Urinary bladder (tissue), 3 donors: ENCODE measurements at regions not wholly inside any gene's neighbourhood (a gene's known extent, or its start where the extent isn't known, plus 50 kb on each side); places are given as distances from the start of the nearest gene placed in this dataset.
"Not testable (repeated sequence)": the region's sequence is repeated elsewhere in the genome, so short reads cannot be mapped to it uniquely, and the experiment has no call there.

ENCODE experiments used
- DNase-seq: peaks from one replicate; pipeline ENCODE4 v3.0.0-alpha.2; 2015; ENCODE audit errors: extremely low spot score
- H3K27ac ChIP-seq: one replicate; pipeline ENCODE4 v1.5.1; 2013; ENCODE audit warnings: low read depth, mild to moderate bottlenecking, moderate library complexity
- H3K36me3 ChIP-seq: one replicate; pipeline ENCODE4 v1.6.1; 2013; ENCODE audit warnings: mild to moderate bottlenecking, moderate library complexity; ENCODE audit not compliant: insufficient read depth
- H3K4me1 ChIP-seq: one replicate; pipeline ENCODE4 v1.6.1; 2013; ENCODE audit warnings: mild to moderate bottlenecking, moderate library complexity; ENCODE audit not compliant: insufficient read depth
- H3K4me3 ChIP-seq: one replicate; pipeline ENCODE4 v1.5.1; 2013; ENCODE audit warnings: low read depth, low read length
- WGBS: extraction: QIAGEN DNeasy Blood & Tissue Kit; methylation state at CpG from one replicate; pipeline ENCODE4 v1.1.7; 2013; 5-methylcytosine and 5-hydroxymethylcytosine counted together
- donor health status: healthy with polysubstance abuse.
- donor health status: healthy.

DNA sequence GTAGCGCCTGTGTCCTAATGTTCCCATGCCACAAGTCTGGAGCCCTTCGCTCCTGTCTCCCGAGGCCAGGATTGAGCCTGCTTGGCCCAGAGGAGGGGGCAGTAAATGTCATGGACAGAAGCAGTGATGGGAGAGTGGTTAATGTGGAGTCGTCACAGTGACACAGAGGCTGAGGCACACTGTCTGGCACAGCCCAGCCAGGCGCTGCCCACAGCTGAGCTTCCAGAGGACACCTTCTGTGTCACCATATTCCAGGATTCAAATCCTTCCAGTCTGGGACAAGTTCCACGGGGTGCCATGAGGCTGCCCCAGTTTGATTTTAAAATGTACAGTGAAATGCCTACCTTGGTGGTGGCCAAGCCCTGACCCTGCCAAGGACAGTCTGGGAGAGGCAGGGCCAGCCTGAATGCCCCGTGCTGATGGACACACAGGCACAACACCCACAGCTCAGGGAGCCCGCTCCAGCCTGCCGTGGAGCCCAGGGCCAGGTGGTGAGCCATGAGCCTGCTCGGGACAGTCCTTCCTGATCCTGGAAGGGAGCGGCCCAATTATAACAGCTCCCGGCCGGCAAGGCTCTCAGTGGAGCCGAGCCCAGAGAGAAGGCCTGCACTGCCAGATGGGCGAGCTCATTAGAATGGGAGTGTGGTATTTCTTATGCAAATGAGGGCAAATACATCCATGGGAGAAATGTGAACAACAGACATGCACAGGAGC, 99.1 kb upstream of the RUFY1 start:
- Histone ChIP-seq H3K36me3 (no peaks in the 10 kb centered on the region), H3K27ac (no peak overlapping the region), H3K4me3 (no peak overlapping the region), H3K4me1 (no peaks in the 10 kb centered on the region)
- 81% methylated on average over 15 of the region's 15 CpGs for WGBS
- DNase-seq: no peak

DNA sequence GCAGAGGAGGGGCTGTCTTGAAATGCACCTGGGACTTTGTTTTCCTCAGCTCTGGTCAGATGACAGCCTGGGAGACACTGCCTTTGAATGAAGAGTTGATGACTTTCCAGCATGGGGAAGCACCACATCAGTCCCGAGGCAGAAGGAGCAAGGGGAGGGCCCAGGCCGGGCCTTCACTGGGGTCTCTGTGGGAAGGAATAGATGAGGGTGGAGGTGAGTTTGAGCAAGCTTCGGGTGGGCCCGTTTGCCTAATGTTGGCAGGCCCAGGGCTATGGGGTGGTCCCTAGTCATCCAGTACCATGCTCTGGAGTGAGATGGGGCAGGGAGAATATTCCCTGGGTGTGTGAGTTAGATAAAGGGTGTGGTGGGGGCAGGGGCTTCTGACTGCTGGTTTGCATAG, 100.4 kb upstream of the RUFY1 start:
- WGBS: 88% methylated on average over 4 of the region's 4 CpGs
- H3K4me1 ChIP-seq, H3K27ac ChIP-seq, DNase-seq, H3K36me3 ChIP-seq, H3K4me3 ChIP-seq: not testable (repeated sequence)

DNA sequence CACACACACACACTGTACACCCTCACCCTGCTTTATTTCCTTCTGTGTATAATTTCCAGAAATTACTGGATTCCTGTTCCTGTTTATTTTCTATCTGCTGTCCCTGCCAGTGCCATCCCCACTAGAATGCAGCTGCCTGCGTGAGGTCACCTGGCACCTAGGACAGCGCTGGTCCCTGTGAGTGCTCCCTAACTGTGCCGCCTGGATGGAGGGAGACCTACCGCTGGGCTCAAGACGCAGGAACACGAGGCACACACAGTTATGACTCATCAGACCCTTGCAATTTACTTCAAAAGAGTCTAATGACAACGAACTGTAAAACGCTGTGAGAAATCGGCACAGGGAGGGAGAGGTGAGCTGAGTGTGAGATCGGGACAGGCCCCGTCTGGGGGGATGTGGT, 102.1 kb upstream of the RUFY1 start:
- H3K36me3 ChIP-seq, H3K4me3 ChIP-seq, H3K27ac ChIP-seq, DNase-seq, H3K4me1 ChIP-seq: not testable (repeated sequence)
- WGBS: no CpG with 5 or more reads among the region's 11 CpGs

DNA sequence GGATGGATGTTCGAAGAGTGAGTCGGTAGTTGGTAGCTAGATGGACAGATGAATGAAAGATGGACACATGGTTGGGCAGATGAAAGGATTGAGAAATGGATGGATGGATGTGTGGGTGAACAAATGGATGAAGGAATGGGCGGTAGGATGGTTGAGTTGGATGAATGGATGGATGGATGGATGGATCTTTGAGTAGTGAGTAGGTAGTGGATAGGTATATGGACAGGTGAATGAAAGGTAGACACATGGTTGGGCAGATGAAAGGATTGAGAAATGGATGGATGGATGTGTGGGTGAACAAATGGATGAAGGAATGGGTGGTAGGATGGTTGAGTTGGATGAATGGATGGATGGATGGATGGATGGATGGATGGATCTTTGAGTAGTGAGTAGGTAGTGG, 97.0 kb upstream of the ADAMTS2 start:
- not testable (repeated sequence) for H3K36me3 ChIP-seq, H3K4me1 ChIP-seq, DNase-seq, H3K4me3 ChIP-seq, H3K27ac ChIP-seq
- WGBS: 98% methylated on average over 3 of the region's 3 CpGs

DNA sequence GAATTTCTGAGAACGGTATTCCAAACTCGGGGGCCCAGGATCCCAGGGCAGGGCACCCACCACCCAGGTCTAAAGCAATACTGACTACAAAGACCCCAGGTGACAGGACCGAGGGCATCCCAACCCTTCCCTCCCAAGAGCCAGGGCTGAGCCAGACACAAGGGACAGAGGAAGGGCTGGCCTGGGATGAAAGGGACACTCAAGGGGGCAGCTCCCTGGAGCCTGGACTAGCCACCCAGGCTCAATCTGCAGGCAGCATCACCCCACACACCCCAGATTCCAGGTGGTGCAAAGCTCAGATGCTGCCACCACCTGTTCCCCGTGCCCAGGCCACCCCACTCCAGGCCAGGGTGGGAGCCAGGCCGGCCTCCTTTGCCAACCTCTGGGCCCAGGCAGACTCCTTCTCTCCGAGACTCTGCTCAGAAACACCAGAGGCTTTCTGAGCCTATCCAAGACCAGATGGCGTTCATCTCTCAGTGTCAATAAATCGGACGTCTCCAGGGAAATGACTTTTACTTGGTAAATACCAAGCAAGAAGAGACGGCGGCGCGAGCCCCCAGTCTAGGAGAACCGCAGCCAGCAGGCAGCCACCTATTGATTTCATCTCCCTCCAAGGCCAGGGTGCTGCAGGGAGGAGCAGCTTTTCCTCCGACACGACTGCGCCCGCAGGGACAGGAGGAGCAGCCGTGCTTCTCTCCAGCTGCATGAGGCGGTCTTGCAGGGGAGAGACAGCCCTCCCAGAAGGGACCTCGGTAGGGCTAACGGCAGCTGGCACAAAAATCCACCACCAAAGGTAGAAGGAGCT, 94.1 kb upstream of the ADAMTS2 start:
- Histone ChIP-seq H3K36me3 (no peaks in the 10 kb centered on the region), H3K4me1 (no peaks in the 10 kb centered on the region), H3K4me3 (no peak overlapping the region), H3K27ac (no peak overlapping the region)
- DNase-seq: no peak
- 87% methylated on average over 22 of the region's 22 CpGs for WGBS

DNA sequence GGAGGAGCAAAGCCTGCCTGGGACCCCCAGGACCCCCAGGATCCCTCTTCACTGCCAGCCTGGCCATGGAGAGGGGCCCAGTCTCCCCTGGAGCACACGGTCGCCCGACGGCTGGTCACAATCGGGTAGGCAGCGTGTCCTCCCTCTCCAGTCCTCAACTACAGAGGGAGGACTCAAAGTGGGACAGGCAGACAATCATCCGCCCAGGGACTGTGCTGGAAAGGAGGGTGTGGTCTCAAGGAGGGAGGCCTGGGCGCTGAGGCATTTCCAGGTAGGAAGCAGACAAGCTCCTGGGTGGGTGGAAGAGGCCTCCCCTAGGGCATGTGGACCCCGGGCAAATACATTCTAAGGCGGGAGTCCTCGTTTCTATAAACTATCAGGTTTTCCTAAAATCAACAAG, 93.2 kb upstream of the ADAMTS2 start:
- WGBS: 75% methylated on average over 11 of the region's 11 CpGs
- DNase-seq: no peak
- Histone ChIP-seq H3K36me3 (no peaks in the 10 kb centered on the region), H3K4me3 (no peak overlapping the region), H3K27ac (no peak overlapping the region), H3K4me1 (no peaks in the 10 kb centered on the region)

DNA sequence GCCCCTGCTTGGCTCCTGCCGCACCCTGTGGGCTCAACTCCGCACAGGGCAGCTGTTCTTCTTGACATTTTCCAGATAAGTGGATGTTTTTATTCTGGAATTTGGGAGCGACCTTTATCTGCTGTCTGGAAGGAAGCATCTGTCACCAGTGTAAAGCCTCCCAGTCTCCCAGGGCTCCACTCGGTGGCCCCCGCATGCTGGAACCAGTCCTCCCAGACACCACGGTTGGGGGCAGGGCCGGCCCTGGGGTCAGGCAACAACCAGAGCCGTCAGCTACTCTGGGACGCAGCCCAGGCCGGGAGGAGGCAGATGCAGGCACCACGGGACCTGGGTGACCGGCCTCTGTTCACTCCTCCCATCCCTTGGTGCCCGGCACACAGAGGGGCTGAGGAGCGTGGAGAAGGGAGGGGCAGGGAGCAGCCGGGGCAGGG, 92.8 kb upstream of the ADAMTS2 start:
- Histone ChIP-seq H3K4me3 (no peak overlapping the region), H3K27ac (no peak overlapping the region), H3K36me3 (no peaks in the 10 kb centered on the region), H3K4me1 (no peaks in the 10 kb centered on the region)
- DNase-seq: no peak
- WGBS: 17% methylated on average over 15 of the region's 15 CpGs

DNA sequence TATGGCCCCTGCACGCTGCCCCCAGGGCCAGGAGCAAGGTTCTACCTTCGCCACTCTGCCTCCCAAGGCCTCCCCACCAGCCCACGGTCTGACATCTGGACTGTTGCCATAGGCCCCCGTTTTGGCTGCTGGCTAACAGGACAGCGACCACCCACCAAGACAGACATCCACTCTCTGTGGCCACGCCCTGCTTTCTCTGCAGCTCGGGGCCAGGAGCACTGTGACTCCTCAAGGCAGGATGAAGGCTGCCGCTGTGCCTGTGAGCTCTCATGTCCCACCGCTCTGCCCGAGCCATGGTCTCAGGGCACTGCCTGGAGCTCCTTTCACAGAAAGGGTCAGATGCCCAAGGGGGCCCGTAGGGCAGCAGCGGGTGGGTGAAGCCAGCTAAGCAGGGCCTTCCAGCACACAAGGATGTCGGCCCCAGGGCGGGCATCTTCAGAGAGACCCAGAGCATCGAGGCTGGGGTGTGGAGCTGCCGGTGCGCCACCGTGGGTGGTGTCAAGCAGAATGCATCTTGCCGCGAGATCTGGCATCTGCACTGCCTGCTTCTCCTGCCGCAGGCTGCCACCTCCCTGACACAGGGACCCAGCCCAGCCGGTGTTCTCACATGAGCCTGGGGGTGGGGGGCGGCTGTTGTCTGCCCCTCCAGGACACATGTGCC, 92.2 kb upstream of the ADAMTS2 start:
- WGBS: 60% methylated on average over 23 of the region's 23 CpGs
- no peak for DNase-seq
- H3K27ac ChIP-seq: no peak overlapping the region
- no peaks in the 10 kb centered on the region for H3K36me3 ChIP-seq
- no peak overlapping the region for H3K4me3 ChIP-seq
- H3K4me1 ChIP-seq: no peaks in the 10 kb centered on the region

DNA sequence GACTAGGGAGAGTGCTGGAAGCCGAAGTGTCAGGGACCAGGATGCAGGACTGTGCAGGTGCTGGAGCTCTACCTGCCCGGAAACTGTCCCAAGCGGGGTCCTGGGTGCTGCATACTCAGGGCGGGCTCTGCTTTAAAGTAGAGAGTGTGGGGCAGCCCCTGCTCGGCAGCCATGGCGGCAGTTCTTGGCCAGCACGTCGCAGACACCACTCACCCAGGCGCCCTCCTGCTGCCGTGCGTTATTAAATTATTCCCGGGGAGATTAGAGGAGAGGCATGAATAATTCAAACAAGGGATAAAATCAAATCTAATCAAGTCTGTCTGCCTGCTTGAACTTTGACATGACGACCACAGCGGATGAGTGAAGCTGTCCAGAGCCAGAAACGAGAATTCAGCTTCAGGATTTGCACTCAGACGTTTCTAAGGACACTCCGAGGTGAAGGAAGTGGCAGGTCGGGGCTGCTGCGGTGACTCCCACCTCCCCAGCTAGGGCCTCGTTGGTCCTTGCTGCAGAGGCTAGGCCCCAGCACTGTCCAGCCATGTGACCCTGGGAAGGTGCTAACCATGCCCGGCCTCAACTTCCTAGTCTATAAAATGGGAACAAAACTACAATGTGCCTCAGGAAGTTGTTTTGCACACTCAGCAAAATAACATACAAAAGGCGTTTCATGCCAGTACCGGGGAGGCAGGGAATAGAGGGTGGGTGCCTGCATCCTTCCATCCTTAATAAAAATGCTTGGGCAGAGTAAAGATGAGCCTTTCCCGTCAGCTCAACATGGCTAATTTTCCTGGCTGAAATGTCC, 91.3 kb upstream of the ADAMTS2 start:
- no peak for DNase-seq
- no peak overlapping the region for H3K4me3 ChIP-seq
- WGBS: 85% methylated on average over 24 of the region's 24 CpGs
- H3K27ac ChIP-seq: no peak overlapping the region
- no peaks in the 10 kb centered on the region for H3K36me3 ChIP-seq
- H3K4me1 ChIP-seq: no peaks in the 10 kb centered on the region

DNA sequence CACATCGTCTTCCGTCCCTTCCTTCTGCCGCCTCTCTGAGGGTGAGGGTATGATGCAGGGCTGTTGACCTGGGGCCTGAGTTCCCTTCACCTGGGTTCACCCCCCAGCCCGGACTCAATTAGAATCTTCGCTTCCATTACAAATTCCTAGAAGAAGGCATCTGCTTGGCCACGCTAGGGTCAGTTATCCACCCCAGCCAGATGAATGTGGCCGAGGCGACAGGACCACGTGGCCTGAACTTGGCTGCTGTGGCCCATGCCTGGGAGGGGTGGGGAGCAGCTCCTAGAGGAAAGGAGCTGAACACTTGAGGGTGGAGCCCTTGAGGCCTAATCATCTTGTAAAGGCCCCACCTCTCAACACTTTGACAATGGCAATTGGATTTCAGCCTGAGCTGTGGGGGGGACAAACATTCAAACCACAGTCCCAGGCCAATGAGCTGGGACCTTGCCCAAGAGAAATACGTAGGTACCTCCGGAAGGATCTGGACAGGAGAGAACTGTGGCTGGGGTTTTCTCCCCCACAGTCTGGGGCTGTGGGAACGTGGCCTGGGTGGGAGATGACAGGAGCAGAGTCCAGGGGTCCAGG, 90.6 kb upstream of the ADAMTS2 start:
- no peak overlapping the region for H3K4me3 ChIP-seq
- DNase-seq: no peak
- WGBS: 86% methylated on average over 12 of the region's 12 CpGs
- no peaks in the 10 kb centered on the region for H3K36me3 ChIP-seq
- no peak overlapping the region for H3K27ac ChIP-seq
- no peaks in the 10 kb centered on the region for H3K4me1 ChIP-seq

DNA sequence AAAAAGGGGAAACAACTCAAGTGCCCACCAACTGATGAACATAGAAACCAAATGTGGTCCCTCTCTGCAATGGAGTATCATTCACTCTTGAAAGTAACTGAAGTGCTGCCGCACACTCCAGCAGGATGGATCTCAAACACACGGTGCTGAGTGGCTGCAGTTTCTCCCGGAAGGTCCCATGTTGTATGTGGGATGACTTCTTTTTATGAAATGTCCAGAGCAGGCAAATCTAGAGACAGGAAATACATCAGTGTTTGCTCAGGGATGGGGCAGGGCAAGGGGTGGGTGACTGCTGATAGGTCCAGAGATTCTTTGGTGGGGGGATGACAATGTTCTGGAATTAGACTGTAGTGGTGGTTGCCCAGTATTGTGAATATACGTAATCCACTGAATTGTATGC, 89.9 kb upstream of the ADAMTS2 start:
- 79% methylated on average over 4 of the region's 4 CpGs for WGBS
- no peak for DNase-seq

DNA sequence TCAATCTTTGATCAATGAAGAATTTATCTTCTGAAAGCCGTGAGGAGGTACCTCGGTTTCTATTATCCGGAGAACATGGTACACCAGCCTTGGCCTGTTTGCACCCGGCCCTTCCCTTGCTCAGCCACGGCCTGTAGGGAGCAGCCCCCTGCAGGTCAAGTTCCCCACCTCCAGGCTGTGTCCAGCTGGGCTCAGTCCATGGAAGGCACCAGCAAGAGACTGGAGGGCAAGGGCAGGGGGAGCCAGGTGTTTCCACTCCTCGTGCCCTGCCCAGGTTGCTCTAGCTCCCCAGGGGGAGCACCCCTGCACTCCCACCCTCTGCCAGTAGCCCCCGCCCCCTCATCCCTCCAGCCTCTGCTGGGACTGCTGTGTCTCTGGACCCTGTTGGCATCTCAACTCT, 87.3 kb upstream of the ADAMTS2 start:
- H3K36me3 ChIP-seq: no peaks in the 10 kb centered on the region
- 73% methylated on average over 7 of the region's 7 CpGs for WGBS
- no peak for DNase-seq

More for the DNA sequence above, 89.9 kb upstream of the ADAMTS2 start:
- no peaks in the 10 kb centered on the region for H3K4me1 ChIP-seq
- H3K36me3 ChIP-seq: no peaks in the 10 kb centered on the region
- H3K4me3 ChIP-seq: no peak overlapping the region
- no peak overlapping the region for H3K27ac ChIP-seq

DNA sequence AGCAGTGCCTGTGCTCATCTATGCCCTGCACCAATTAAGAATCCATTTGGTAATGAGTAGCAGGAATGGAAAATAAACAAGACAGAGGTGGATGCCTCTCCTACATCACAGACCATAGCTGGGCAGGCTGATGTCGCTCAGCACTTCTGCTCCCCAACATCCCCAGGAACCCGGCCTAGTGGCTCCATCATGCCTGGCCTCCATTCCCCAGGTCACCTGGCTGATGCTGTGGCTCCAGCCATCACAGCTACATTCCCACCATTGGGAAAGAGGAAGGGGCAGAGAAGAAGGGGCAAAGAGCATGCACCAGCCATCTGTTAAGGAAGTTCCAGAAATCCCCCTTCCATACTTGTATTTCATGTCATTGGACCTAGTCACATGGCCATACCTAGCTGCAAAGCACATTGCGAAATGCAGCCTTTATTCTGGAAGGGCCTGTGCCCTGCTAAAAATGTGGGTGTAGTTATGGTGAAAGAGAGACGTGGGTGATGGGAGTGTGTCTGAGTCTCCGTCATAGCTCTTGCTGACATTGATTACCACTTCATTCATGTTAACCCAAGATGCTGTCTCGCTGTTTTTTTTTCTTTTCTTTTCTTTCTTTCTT, 86.1 kb upstream of the ADAMTS2 start:
- H3K4me3 ChIP-seq: no peak overlapping the region
- H3K4me1 ChIP-seq: no peaks in the 10 kb centered on the region
- no peak overlapping the region for H3K27ac ChIP-seq
- no peak for DNase-seq
- WGBS: 88% methylated on average over 6 of the region's 6 CpGs
- no peaks in the 10 kb centered on the region for H3K36me3 ChIP-seq

More for the DNA sequence above, 87.3 kb upstream of the ADAMTS2 start:
- H3K27ac ChIP-seq: no peak overlapping the region
- H3K4me1 ChIP-seq: no peaks in the 10 kb centered on the region
- no peak overlapping the region for H3K4me3 ChIP-seq
